ENCODE measurements at regions not wholly inside any gene's neighbourhood (a gene's known extent, or its start where the extent isn't known, plus 50 kb on each side); places are given as distances from the start of the nearest gene placed in this dataset.
A peak's percentile ranks its signal among the peaks of the same experiment; 100 is the strongest.

DNA sequence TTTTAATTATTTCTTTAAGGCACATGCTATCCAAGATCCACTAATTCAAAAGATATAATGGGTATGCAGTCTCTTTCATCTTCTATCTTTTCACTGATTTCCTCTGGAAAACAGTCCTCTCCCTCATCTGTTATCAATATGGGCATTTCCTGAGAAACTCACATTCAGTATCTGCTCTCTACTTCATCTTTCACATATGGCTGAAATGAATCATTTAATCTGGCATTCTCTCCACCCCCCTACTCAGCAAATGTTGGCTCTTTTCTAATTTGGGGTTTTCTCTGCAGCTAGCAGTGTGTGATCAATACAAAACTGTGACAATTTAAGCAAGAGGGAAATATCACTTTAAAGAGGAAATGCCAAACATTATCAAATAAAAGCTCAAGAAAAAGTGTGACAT, 157.1 kb upstream of the TMTC1 start:
- FAIRE-seq (no peak), DNase-seq (ENCODE audit: low read depth) (no peak)
- TF ChIP-seq, protein P1, sequence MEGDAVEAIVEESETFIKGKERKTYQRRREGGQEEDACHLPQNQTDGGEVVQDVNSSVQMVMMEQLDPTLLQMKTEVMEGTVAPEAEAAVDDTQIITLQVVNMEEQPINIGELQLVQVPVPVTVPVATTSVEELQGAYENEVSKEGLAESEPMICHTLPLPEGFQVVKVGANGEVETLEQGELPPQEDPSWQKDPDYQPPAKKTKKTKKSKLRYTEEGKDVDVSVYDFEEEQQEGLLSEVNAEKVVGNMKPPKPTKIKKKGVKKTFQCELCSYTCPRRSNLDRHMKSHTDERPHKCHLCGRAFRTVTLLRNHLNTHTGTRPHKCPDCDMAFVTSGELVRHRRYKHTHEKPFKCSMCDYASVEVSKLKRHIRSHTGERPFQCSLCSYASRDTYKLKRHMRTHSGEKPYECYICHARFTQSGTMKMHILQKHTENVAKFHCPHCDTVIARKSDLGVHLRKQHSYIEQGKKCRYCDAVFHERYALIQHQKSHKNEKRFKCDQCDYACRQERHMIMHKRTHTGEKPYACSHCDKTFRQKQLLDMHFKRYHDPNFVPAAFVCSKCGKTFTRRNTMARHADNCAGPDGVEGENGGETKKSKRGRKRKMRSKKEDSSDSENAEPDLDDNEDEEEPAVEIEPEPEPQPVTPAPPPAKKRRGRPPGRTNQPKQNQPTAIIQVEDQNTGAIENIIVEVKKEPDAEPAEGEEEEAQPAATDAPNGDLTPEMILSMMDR (IDR thresholded peaks at IDR 0.05; ENCODE audit: insufficient read depth, low read length, severe bottlenecking) = no peak
- Histone ChIP-seq H3K27me3 (ENCODE audit: control insufficient read depth, insufficient read depth, low read length) (no peaks in the 10 kb centered on the region), H3K4me3 (ENCODE audit: low read depth, low read length) (no peak overlapping the region), H3K36me3 (ENCODE audit: control insufficient read depth, insufficient read depth, low read length) (no peaks in the 10 kb centered on the region)

DNA sequence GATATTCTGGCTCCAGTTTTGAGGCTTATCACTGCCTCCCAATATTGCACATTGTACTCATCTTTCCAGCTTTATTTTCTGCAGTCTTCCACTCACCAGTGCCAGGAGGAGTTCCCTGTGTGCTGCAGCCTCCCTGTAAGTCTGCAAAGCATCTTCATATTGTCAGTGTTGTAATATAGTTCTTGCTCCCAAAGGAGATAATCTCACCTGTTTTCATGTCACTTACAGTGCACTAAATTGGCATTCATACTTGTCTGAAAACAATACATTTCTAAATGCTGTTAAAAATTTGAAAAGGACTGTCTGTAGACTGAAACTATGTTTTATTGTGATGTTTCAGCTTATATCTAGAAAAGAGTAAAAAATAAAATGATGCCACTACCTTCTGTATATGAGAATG, 146.8 kb upstream of the TMTC1 start:
- no peak for FAIRE-seq

GRCh38 chr12:29929295-29929694, 145.6 kb upstream of the TMTC1 start:
- TF ChIP-seq, protein P1 (IDR thresholded peaks at IDR 0.05; ENCODE audit: insufficient read depth, low read length, severe bottlenecking) = no peak
- H3K36me3 ChIP-seq (ENCODE audit: control insufficient read depth, insufficient read depth, low read length) = no peaks in the 10 kb centered on the region
- H3K4me3 ChIP-seq (ENCODE audit: low read depth, low read length) = no peak overlapping the region
- no peaks in the 10 kb centered on the region for H3K27me3 ChIP-seq (ENCODE audit: control insufficient read depth, insufficient read depth, low read length)
- FAIRE-seq = no peak
- no peak for DNase-seq (ENCODE audit: low read depth)

More for the DNA sequence above, 146.8 kb upstream of the TMTC1 start:
- Histone ChIP-seq H3K36me3 (ENCODE audit: control insufficient read depth, insufficient read depth, low read length) (no peaks in the 10 kb centered on the region), H3K27me3 (ENCODE audit: control insufficient read depth, insufficient read depth, low read length) (no peaks in the 10 kb centered on the region), H3K4me3 (ENCODE audit: low read depth, low read length) (no peak overlapping the region)
- TF ChIP-seq, protein P1 (IDR thresholded peaks at IDR 0.05; ENCODE audit: insufficient read depth, low read length, severe bottlenecking) = no peak
- no peak for DNase-seq (ENCODE audit: low read depth)

DNA sequence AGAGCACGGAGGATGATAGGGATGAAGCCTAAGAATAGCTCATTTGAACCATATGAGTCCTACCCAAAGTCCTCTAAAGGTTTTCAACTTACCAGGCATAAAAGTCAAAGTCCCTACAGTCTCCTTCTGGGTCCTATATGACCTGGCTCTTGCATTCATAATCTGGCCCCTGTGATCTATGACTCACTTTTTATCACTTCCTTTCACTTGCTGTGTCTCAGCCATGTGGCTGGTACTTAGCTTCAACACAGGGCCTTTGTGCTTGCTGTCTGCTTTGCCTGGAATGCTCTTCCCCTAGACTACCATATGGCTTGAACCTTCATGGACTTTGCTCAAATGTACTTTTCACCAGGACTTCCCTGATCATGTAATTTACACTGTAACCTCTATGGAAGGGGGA, 137.6 kb upstream of the TMTC1 start:
- Histone ChIP-seq H3K4me3 (ENCODE audit: low read depth, low read length) (no peak overlapping the region), H3K36me3 (ENCODE audit: control insufficient read depth, insufficient read depth, low read length) (no peaks in the 10 kb centered on the region), H3K27me3 (ENCODE audit: control insufficient read depth, insufficient read depth, low read length) (no peaks in the 10 kb centered on the region)
- DNase-seq (ENCODE audit: low read depth) (peak; percentile 80), FAIRE-seq (no peak)
- TF ChIP-seq, protein P1 (IDR thresholded peaks at IDR 0.05; ENCODE audit: insufficient read depth, low read length, severe bottlenecking) = no peak

- H3K36me3 ChIP-seq (ENCODE audit: control insufficient read depth, insufficient read depth, low read length) = no peaks in the 10 kb centered on the region
- TF ChIP-seq, protein P1 (IDR thresholded peaks at IDR 0.05; ENCODE audit: insufficient read depth, low read length, severe bottlenecking) = no peak
- no peaks in the 10 kb centered on the region for H3K27me3 ChIP-seq (ENCODE audit: control insufficient read depth, insufficient read depth, low read length)
- DNase-seq (ENCODE audit: low read depth) (no peak), FAIRE-seq (no peak)
- no peak overlapping the region for H3K4me3 ChIP-seq (ENCODE audit: low read depth, low read length)
Observed at GRCh38 chr12:29908157-29908556, 124.4 kb upstream of the TMTC1 start.

DNA sequence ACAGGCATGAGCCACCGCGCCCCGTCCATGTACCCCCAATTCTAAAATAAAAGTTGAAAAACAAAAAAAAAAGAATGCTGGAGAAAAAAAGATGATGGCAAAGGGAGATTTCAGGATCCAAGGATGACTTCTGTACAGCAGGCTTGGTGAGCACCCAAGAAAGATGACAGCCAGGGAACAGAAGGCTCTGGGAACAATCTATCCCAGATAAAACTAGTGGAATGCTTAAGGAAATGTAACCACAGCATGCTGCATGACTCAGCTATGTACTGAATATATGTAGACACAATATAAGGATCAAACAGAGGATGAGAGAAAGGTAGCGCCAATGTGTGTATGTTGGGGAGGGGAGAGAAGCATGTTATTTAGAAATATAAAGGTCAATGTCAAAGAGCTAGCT, 123.7 kb upstream of the TMTC1 start:
- TF ChIP-seq, protein P1 (IDR thresholded peaks at IDR 0.05; ENCODE audit: insufficient read depth, low read length, severe bottlenecking) = no peak
- FAIRE-seq = no peak

More for the DNA sequence above, 123.7 kb upstream of the TMTC1 start:
- Histone ChIP-seq H3K4me3 (ENCODE audit: low read depth, low read length) (no peak overlapping the region), H3K36me3 (ENCODE audit: control insufficient read depth, insufficient read depth, low read length) (no peaks in the 10 kb centered on the region), H3K27me3 (ENCODE audit: control insufficient read depth, insufficient read depth, low read length) (no peaks in the 10 kb centered on the region)
- DNase-seq (ENCODE audit: low read depth) = no peak
